ENCODE measurements at regions not wholly inside any gene's neighbourhood (a gene's known extent, or its start where the extent isn't known, plus 50 kb on each side); places are given as distances from the start of the nearest gene placed in this dataset.

- Histone ChIP-seq H3K4me1 (ENCODE audit: control insufficient read depth, insufficient read depth, low read length) (no peaks in the 10 kb centered on the region), H3K36me3 (ENCODE audit: control insufficient read depth in 2 of 2, insufficient read depth in 2 of 2, low read length in 1 of 2) (no peaks in the 10 kb centered on the region), H3K79me2 (ENCODE audit: control insufficient read depth, insufficient read depth, low read length) (no peaks in the 10 kb centered on the region), H3K27ac (ENCODE audit: control insufficient read depth, insufficient read depth) (no peak overlapping the region), H3K4me2 (ENCODE audit: control insufficient read depth, insufficient read depth) (no peak overlapping the region), H3K9ac (ENCODE audit: control insufficient read depth, insufficient read depth, low read length) (no peak overlapping the region), H4K20me1 (ENCODE audit: control insufficient read depth, insufficient read depth) (no peaks in the 10 kb centered on the region), H3K27me3 (replicated peaks in 1 of 2; ENCODE audit: control insufficient read depth in 2 of 2, insufficient read depth in 2 of 2, low read length in 1 of 2) (no peaks in the 10 kb centered on the region), H2AFZ (ENCODE audit: control insufficient read depth, low read depth, low read length) (no peak overlapping the region), H3K4me3 (no peak overlapping the region), H3K9me3 (replicated peaks; ENCODE audit: control insufficient read depth, insufficient read depth, low read length) (no peaks in the 10 kb centered on the region)
- FAIRE-seq (no peak), ATAC-seq (no peak), DNase-seq (ENCODE audit: low read depth, low spot score) (no peak)
- ChIA-PET CTCF (no interaction called here), SMC1A (ENCODE audit: uncharacterized antibody, unreplicated experiment) (no interaction called here), POLR2A (no interaction called here), RAD21 (ENCODE audit: unreplicated experiment) (no interaction called here)
- intact Hi-C loops (cut with micrococcal nuclease; ENCODE audit: unreplicated experiment) (no loop called here), in situ Hi-C loops (cut with MboI) (no loop called here)
- TF ChIP-seq ZBTB40 (IDR thresholded peaks at IDR 0.05; ENCODE audit: borderline replicate concordance), result no peak
- no peak for TF ChIP-seq NFIC (IDR thresholded peaks at IDR 0.05; ENCODE audit: low read depth, low read length)
- TF ChIP-seq REST (IDR thresholded peaks at IDR 0.05; ENCODE audit: low read depth, low read length), result no peak
- TF ChIP-seq STAT1 (conservative IDR thresholded peaks at IDR 0.05), result no peak
- TF ChIP-seq SUZ12 (IDR thresholded peaks at IDR 0.05; ENCODE audit: unreplicated experiment), result no peak
- 66% methylated on average over 20 of the region's 22 CpGs for WGBS (ENCODE audit: insufficient coverage, insufficient replicate concordance, low lambda C conversion rate, missing lambda C conversion rate)
- no TSS peak for BruUV-seq (replicated peaks)
Observed at GRCh38 chr10:131818510-131819234, 82.1 kb upstream of the PPP2R2D start.
